ENCODE measurements at regions not wholly inside any gene's neighbourhood (a gene's known extent, or its start where the extent isn't known, plus 50 kb on each side); places are given as distances from the start of the nearest gene placed in this dataset.

- TF ChIP-seq YY1 (IDR thresholded peaks at IDR 0.05; ENCODE audit: insufficient read depth, insufficient read length) (no peak), ZNF274 (IDR thresholded peaks at IDR 0.05; ENCODE audit: low read depth, low read length) (no peak)
These were observed 61.9 kb upstream of the WAC start for GRCh38 chr10:28470873-28471651.
